Neural cell (in vitro differentiated cells): ENCODE measurements at regions not wholly inside any gene's neighbourhood (a gene's known extent, or its start where the extent isn't known, plus 50 kb on each side); places are given as distances from the start of the nearest gene placed in this dataset.

ENCODE experiments used
- H2AFZ ChIP-seq: fragments of 200-600, 300-800 bp; sonication (generic), shearing (Covaris generic); 2 replicates; pipeline ENCODE4 v1.6.0; 2014; ENCODE audit warnings: low read depth, mild to moderate bottlenecking, antibody characterized with exemption, low read length, moderate library complexity
- H3F3A ChIP-seq: fragments of 200-600 bp; shearing (Covaris generic); 2 replicates; pipeline ENCODE4 v1.6.1; 2016; ENCODE audit warnings: mild to moderate bottlenecking, moderate library complexity, mixed read lengths, antibody characterized with exemption, low read length; ENCODE audit not compliant: insufficient read depth, poor library complexity, severe bottlenecking
- H3K27ac ChIP-seq: fragments of 200-600, 300-800 bp; sonication (generic), shearing (Covaris generic); 2 replicates; pipeline ENCODE4 v1.5.1; 2014; ENCODE audit warnings: mild to moderate bottlenecking, low read length, moderate library complexity
- H3K27me3 ChIP-seq: fragments of 300-800, 200-600 bp; sonication (generic), shearing (Covaris generic); 2 replicates; pipeline ENCODE4 v1.6.0; 2014; ENCODE audit warnings: mild to moderate bottlenecking, low read depth, low read length, moderate library complexity; ENCODE audit not compliant: insufficient read depth
- H3K36me3 ChIP-seq: fragments of 300-800, 200-600 bp; sonication (generic), shearing (Covaris generic); 2 replicates; pipeline ENCODE4 v1.5.1; 2014; ENCODE audit warnings: mild to moderate bottlenecking, antibody characterized with exemption, low read length, moderate library complexity; ENCODE audit not compliant: insufficient read depth
- H3K4me2 ChIP-seq: fragments of 300-800, 200-600 bp; sonication (generic), shearing (Covaris generic); 2 replicates; pipeline ENCODE4 v1.6.0; 2014; ENCODE audit warnings: mild to moderate bottlenecking, low read length
- H3K4me3 ChIP-seq: fragments of 300-800, 200-600 bp; sonication (generic), shearing (Covaris generic); 2 replicates; pipeline ENCODE4 v1.5.1; 2014; ENCODE audit warnings: mild to moderate bottlenecking, low read length, moderate library complexity
- H3K79me2 ChIP-seq: fragments of 200-600 bp; shearing (Covaris generic); replicated peaks from 2 replicates; pipeline ENCODE4 v1.6.0; 2014; ENCODE audit warnings: mild to moderate bottlenecking, low read length, moderate library complexity; ENCODE audit not compliant: insufficient read depth
- H3K9ac ChIP-seq: fragments of 300-800, 200-600 bp; sonication (generic), shearing (Covaris generic); 2 replicates; pipeline ENCODE4 v1.6.1; 2016; ENCODE audit warnings: mild to moderate bottlenecking, low read length, mixed read lengths
- H3K9me2 ChIP-seq: fragments of 200-600 bp; shearing (Covaris generic); 2 replicates; pipeline ENCODE4 v1.6.1; 2016; ENCODE audit warnings: mild to moderate bottlenecking, low read length, mixed read lengths; ENCODE audit not compliant: insufficient read depth
- H3K9me3 ChIP-seq: fragments of 200-600, 300-800 bp; sonication (generic), shearing (Covaris generic); 2 replicates; pipeline ENCODE4 v1.6.1; 2016; ENCODE audit warnings: mild to moderate bottlenecking, mixed run types, low read length, moderate library complexity, mixed read lengths
- H4K20me1 ChIP-seq: fragments of 200-600 bp; shearing (Covaris generic); 2 replicates; pipeline ENCODE4 v1.6.1; 2016; ENCODE audit warnings: mild to moderate bottlenecking, mixed run types; ENCODE audit not compliant: insufficient read depth
- EP300 ChIP-seq: fragments of 450-650 bp; conservative IDR thresholded peaks from 2 replicates; pipeline ENCODE4 v1.6.1; 2014; ENCODE audit warnings: antibody characterized with exemption, mild to moderate bottlenecking, moderate library complexity; ENCODE audit not compliant: poor library complexity, severe bottlenecking
- EZH2 ChIP-seq: fragments of 200-600, 300-800 bp; shearing (Covaris generic), sonication (generic); IDR thresholded peaks from 2 replicates; pipeline ENCODE4 v1.6.1; 2014; ENCODE audit warnings: antibody characterized with exemption, low read length, borderline replicate concordance, mild to moderate bottlenecking; ENCODE audit not compliant: insufficient read depth, poor library complexity, severe bottlenecking
- MXI1 ChIP-seq: fragments of 450-650 bp; conservative IDR thresholded peaks from 2 replicates; pipeline ENCODE4 v1.6.1; 2014; ENCODE audit warnings: antibody characterized with exemption, mild to moderate bottlenecking; ENCODE audit not compliant: poor library complexity, severe bottlenecking
- POLR2AphosphoS5 ChIP-seq: IDR thresholded peaks from 2 replicates; pipeline ENCODE4 v1.6.1; 2012
- RAD21 ChIP-seq: fragments of 450-650 bp; conservative IDR thresholded peaks from 2 replicates; pipeline ENCODE4 v1.6.1; 2014; ENCODE audit warnings: antibody characterized with exemption, mild to moderate bottlenecking, moderate library complexity
- SMC3 ChIP-seq: fragments of 450-650 bp; conservative IDR thresholded peaks from 2 replicates; pipeline ENCODE4 v1.6.1; 2014; ENCODE audit warnings: antibody characterized with exemption, mild to moderate bottlenecking, moderate library complexity; ENCODE audit not compliant: poor library complexity
- TAF1 ChIP-seq: IDR thresholded peaks from 2 replicates; pipeline ENCODE4 v1.6.1; 2012; ENCODE audit warnings: low read depth
- TF ChIP-seq, protein P1 (sequence below): IDR thresholded peaks from 2 replicates; pipeline ENCODE4 v1.6.1; 2012; ENCODE audit warnings: borderline replicate concordance
- TF ChIP-seq, protein P2 (sequence below): fragments of 450-650 bp; IDR thresholded peaks from 2 replicates; pipeline ENCODE4 v1.5.1; 2014; ENCODE audit warnings: antibody characterized with exemption, mild to moderate bottlenecking, moderate library complexity; ENCODE audit not compliant: poor library complexity, severe bottlenecking

DNA sequence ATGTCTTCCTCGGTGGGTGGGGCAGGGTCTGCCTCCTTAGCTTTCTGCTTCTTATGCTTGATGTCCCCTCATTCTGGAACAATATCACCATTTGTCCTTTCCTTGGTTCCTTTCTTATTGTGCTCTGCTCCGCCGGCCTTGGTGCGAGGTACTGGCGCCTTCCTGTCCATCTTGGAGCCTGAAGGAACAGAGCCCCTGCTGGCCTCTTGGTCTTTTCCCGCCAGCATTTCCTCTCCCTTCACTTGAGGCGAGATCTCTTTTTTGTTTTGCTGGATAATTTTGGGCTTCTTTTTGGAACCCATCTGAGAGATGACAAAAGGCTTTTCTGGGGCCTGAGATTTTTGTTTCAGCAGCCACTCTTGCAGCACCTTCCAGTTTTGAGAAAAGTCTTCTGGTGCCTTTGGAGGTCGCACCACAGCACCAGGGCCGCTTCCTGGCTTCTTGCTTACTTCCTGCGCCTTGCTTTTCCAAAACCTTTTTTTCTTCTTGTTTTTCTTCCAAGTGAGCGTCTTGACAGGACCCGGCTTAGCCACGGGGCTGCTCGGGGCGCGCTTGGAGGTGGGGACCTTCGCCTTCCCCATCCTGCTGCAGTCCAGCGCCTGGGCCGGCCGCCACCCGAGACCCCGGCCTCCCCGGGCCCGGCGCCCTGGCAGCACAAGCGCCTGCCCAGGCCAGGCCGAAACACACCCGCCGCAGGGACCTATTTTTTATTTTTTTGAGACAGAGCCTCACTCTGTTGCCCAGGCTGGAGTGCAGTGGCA lies 127.1 kb downstream of the KLF13 start:
- H3K4me3 ChIP-seq, result no peak overlapping the region
- no peaks in the 10 kb centered on the region for H3K9me2 ChIP-seq
- TF ChIP-seq EP300 (no peak), MXI1 (no peak), TAF1 (no peak), RAD21 (no peak), POLR2AphosphoS5 (no peak), SMC3 (no peak), EZH2 (no peak)
- TF ChIP-seq, protein P1, sequence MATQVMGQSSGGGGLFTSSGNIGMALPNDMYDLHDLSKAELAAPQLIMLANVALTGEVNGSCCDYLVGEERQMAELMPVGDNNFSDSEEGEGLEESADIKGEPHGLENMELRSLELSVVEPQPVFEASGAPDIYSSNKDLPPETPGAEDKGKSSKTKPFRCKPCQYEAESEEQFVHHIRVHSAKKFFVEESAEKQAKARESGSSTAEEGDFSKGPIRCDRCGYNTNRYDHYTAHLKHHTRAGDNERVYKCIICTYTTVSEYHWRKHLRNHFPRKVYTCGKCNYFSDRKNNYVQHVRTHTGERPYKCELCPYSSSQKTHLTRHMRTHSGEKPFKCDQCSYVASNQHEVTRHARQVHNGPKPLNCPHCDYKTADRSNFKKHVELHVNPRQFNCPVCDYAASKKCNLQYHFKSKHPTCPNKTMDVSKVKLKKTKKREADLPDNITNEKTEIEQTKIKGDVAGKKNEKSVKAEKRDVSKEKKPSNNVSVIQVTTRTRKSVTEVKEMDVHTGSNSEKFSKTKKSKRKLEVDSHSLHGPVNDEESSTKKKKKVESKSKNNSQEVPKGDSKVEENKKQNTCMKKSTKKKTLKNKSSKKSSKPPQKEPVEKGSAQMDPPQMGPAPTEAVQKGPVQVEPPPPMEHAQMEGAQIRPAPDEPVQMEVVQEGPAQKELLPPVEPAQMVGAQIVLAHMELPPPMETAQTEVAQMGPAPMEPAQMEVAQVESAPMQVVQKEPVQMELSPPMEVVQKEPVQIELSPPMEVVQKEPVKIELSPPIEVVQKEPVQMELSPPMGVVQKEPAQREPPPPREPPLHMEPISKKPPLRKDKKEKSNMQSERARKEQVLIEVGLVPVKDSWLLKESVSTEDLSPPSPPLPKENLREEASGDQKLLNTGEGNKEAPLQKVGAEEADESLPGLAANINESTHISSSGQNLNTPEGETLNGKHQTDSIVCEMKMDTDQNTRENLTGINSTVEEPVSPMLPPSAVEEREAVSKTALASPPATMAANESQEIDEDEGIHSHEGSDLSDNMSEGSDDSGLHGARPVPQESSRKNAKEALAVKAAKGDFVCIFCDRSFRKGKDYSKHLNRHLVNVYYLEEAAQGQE, result no peak
- TF ChIP-seq, protein P2, sequence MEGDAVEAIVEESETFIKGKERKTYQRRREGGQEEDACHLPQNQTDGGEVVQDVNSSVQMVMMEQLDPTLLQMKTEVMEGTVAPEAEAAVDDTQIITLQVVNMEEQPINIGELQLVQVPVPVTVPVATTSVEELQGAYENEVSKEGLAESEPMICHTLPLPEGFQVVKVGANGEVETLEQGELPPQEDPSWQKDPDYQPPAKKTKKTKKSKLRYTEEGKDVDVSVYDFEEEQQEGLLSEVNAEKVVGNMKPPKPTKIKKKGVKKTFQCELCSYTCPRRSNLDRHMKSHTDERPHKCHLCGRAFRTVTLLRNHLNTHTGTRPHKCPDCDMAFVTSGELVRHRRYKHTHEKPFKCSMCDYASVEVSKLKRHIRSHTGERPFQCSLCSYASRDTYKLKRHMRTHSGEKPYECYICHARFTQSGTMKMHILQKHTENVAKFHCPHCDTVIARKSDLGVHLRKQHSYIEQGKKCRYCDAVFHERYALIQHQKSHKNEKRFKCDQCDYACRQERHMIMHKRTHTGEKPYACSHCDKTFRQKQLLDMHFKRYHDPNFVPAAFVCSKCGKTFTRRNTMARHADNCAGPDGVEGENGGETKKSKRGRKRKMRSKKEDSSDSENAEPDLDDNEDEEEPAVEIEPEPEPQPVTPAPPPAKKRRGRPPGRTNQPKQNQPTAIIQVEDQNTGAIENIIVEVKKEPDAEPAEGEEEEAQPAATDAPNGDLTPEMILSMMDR, result no peak
- no peaks in the 10 kb centered on the region for H4K20me1 ChIP-seq
- no peak overlapping the region for H3K9ac ChIP-seq
- no peaks in the 10 kb centered on the region for H3K79me2 ChIP-seq
- H3K9me3 ChIP-seq, result no peaks in the 10 kb centered on the region
- H2AFZ ChIP-seq, result no peak overlapping the region
- H3K36me3 ChIP-seq, result no peaks in the 10 kb centered on the region
- H3K27ac ChIP-seq, result no peak overlapping the region
- H3F3A ChIP-seq, result no peaks in the 10 kb centered on the region
- no peaks in the 10 kb centered on the region for H3K27me3 ChIP-seq
- H3K4me2 ChIP-seq, result no peak overlapping the region

DNA sequence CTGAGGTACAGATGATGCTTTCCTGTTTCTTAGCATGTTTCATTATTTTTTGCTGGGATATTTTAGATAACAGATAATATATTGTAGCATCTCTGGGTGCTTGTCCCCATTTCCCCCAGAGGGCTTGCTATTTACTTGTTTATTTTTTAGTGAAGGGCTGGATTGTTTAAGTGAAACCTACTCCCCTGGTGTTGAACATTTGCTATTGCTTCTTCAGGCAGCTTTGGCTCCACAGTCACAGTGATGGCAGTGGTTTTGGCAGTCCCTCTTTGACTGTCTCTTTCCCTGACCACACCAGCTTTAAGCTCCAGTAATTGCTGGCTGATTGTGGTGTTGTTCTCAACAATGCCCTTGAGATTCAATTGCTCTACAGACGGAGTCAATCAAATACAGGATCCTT lies 128.9 kb downstream of the KLF13 start:
- H2AFZ ChIP-seq, result no peak overlapping the region
- no peak overlapping the region for H3K9ac ChIP-seq
- no peak overlapping the region for H3K4me2 ChIP-seq
- no peak overlapping the region for H3K27ac ChIP-seq
- H3K4me3 ChIP-seq, result no peak overlapping the region
- no peaks in the 10 kb centered on the region for H3F3A ChIP-seq
- H3K27me3 ChIP-seq, result no peaks in the 10 kb centered on the region
- H3K9me3 ChIP-seq, result no peaks in the 10 kb centered on the region
- no peaks in the 10 kb centered on the region for H3K9me2 ChIP-seq
- no peaks in the 10 kb centered on the region for H4K20me1 ChIP-seq
- TF ChIP-seq TAF1, result no peak
- TF ChIP-seq, protein P2, result no peak
- TF ChIP-seq EZH2, result no peak
- TF ChIP-seq, protein P1, result no peak
- TF ChIP-seq POLR2AphosphoS5, result no peak
- no peak for TF ChIP-seq RAD21
- no peak for TF ChIP-seq SMC3
- TF ChIP-seq EP300, result no peak
- no peak for TF ChIP-seq MXI1
- H3K36me3 ChIP-seq, result no peaks in the 10 kb centered on the region
- H3K79me2 ChIP-seq, result no peaks in the 10 kb centered on the region
